ENCODE measurements at regions not wholly inside any gene's neighbourhood (a gene's known extent, or its start where the extent isn't known, plus 50 kb on each side); places are given as distances from the start of the nearest gene placed in this dataset.

DNA sequence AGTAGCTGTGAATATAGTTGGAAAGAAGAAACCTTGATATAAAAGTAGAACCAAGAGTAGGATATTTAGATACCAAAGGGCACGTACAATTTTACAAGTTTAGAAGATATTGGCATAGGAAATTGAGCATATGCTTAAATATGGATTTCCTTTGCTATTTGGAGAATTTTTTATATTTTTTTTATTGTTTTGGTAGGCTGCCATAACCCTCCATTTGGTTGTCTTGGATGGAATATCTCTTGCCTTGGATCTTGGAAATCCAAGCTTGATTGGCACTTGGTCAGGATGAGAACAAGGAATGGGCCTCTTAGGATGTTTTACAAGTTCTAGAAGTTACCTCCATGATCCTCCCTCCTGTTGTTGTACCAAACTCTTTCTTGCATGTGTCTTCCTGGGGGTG, 297.1 kb downstream of the PRL start (continued):
- no peak for TF ChIP-seq CTCF (IDR thresholded peaks at IDR 0.05; ENCODE audit: low read depth, low read length, missing input control)
- TF ChIP-seq MAX (IDR thresholded peaks at IDR 0.05) = no peak
- TF ChIP-seq GABPA (IDR thresholded peaks at IDR 0.05 in 1 of 2, conservative IDR thresholded peaks at IDR 0.05 in 1 of 2) = no peak

GRCh38 chr6:22001396-22002027, 295.3 kb downstream of the PRL start:
- no peaks in the 10 kb centered on the region for H3K4me1 ChIP-seq (ENCODE audit: control insufficient read depth in 4 of 4, insufficient read depth in 4 of 4, low read length in 3 of 4)
- H3K36me3 ChIP-seq (ENCODE audit: control insufficient read depth in 4 of 4, insufficient read depth in 3 of 4, low read depth in 1 of 4, low read length in 3 of 4) = no peaks in the 10 kb centered on the region
- H3K4me3 ChIP-seq (ENCODE audit: low read depth in 1 of 3, low read length in 3 of 3) = no peak overlapping the region
- peaks cover 0 to 6% (median 0%) of the 10 kb centered on the region in 4 donors for H3K27me3 ChIP-seq (ENCODE audit: control insufficient read depth in 4 of 4, insufficient read depth in 4 of 4, low read length in 3 of 4)
- DNase-seq (ENCODE audit: low spot score) = no peak
- H3K9me3 ChIP-seq (ENCODE audit: control insufficient read depth in 4 of 4, low read length in 3 of 4) = no peaks in the 10 kb centered on the region
- 73% methylated on average over 2 of the region's 2 CpGs for WGBS
- no peak overlapping the region for H3K9ac ChIP-seq (ENCODE audit: low read depth in 1 of 2, low read length in 2 of 2)
- TF ChIP-seq FOXA1 (IDR thresholded peaks at IDR 0.05) = no peak
- no peak for TF ChIP-seq EGR1 (IDR thresholded peaks at IDR 0.05; ENCODE audit: low read depth in 2 of 2)
- H3K27ac ChIP-seq (ENCODE audit: low read depth in 1 of 2, low read length in 2 of 2) = no peak overlapping the region

DNA sequence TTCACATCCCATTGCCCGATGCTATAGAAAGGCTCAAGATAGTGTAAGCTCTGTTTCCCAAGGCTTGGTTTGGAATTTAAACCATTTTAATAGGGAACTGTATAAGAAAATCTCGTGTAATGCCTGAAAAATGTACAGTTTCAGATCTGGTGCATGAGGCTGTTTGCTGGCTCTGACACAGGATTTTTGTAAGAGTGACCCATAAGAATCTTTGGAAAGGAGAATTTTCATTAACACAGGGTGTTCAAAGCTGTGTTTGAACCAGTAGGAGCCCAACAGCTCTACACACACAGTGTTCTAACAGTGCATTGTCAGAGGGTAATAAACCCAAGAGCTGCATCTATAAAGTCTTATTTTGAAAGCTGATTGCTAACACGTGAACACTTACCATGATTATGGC, 293.5 kb downstream of the PRL start:
- Histone ChIP-seq H3K9me3 (ENCODE audit: control insufficient read depth in 4 of 4, low read length in 3 of 4) (no peaks in the 10 kb centered on the region), H3K9ac (ENCODE audit: low read depth in 1 of 2, low read length in 2 of 2) (no peak overlapping the region), H3K4me3 (ENCODE audit: low read depth in 1 of 3, low read length in 3 of 3) (no peak overlapping the region), H3K27ac (ENCODE audit: low read depth in 1 of 2, low read length in 2 of 2) (no peak overlapping the region), H3K27me3 (ENCODE audit: control insufficient read depth in 4 of 4, insufficient read depth in 4 of 4, low read length in 3 of 4) (peaks cover 0 to 6% (median 0%) of the 10 kb centered on the region in 4 donors), H3K36me3 (ENCODE audit: control insufficient read depth in 4 of 4, insufficient read depth in 3 of 4, low read depth in 1 of 4, low read length in 3 of 4) (no peaks in the 10 kb centered on the region), H3K4me1 (ENCODE audit: control insufficient read depth in 4 of 4, insufficient read depth in 4 of 4, low read length in 3 of 4) (no peaks in the 10 kb centered on the region)
- 69% methylated on average over 3 of the region's 3 CpGs for WGBS
- TF ChIP-seq YY1 (IDR thresholded peaks at IDR 0.05) = no peak
- TF ChIP-seq TAF1 (conservative IDR thresholded peaks at IDR 0.05) = no peak
- TF ChIP-seq REST (IDR thresholded peaks at IDR 0.05) = no peak
- no peak for TF ChIP-seq HNF4G (IDR thresholded peaks at IDR 0.05)
- no peak for TF ChIP-seq FOXA2 (IDR thresholded peaks at IDR 0.05)
- TF ChIP-seq, protein P1, sequence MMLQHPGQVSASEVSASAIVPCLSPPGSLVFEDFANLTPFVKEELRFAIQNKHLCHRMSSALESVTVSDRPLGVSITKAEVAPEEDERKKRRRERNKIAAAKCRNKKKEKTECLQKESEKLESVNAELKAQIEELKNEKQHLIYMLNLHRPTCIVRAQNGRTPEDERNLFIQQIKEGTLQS (IDR thresholded peaks at IDR 0.05) = no peak
- no peak for TF ChIP-seq EGR1 (IDR thresholded peaks at IDR 0.05; ENCODE audit: low read depth in 2 of 2)
- no peak for TF ChIP-seq JUND (IDR thresholded peaks at IDR 0.05)
- no peak for TF ChIP-seq MAX (IDR thresholded peaks at IDR 0.05)
- TF ChIP-seq, protein P2, sequence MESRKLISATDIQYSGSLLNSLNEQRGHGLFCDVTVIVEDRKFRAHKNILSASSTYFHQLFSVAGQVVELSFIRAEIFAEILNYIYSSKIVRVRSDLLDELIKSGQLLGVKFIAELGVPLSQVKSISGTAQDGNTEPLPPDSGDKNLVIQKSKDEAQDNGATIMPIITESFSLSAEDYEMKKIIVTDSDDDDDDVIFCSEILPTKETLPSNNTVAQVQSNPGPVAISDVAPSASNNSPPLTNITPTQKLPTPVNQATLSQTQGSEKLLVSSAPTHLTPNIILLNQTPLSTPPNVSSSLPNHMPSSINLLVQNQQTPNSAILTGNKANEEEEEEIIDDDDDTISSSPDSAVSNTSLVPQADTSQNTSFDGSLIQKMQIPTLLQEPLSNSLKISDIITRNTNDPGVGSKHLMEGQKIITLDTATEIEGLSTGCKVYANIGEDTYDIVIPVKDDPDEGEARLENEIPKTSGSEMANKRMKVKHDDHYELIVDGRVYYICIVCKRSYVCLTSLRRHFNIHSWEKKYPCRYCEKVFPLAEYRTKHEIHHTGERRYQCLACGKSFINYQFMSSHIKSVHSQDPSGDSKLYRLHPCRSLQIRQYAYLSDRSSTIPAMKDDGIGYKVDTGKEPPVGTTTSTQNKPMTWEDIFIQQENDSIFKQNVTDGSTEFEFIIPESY (IDR thresholded peaks at IDR 0.05) = no peak
- no peak for TF ChIP-seq RAD21 (IDR thresholded peaks at IDR 0.05)
- TF ChIP-seq GABPA (IDR thresholded peaks at IDR 0.05 in 1 of 2, conservative IDR thresholded peaks at IDR 0.05 in 1 of 2) = no peak
- no peak for TF ChIP-seq NR2F2 (IDR thresholded peaks at IDR 0.05)
- no peak for TF ChIP-seq RXRA (IDR thresholded peaks at IDR 0.05)
- DNase-seq (ENCODE audit: low spot score) = no peak
